ENCODE measurements at regions not wholly inside any gene's neighbourhood (a gene's known extent, or its start where the extent isn't known, plus 50 kb on each side); places are given as distances from the start of the nearest gene placed in this dataset.

DNA sequence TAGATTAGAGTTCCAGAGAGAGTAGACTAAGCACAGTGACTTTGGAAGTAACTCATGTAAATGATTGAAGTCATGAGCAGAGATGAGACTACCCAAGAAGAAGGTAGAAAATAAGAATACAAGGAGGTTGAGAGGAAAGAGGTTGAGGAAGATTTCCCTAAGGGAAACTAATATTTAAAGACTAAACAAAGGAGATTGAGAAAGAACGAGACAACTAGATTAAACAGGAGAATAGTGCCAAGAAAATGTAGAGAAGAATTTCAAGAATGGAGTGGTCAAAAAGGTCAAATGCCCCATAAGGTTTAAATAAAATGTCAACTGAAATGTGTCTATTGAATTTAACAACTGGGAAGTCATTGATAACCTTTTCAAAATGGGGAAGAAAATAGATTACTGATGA, 59.0 kb downstream of the RPS29 start:
- H3K79me2 ChIP-seq (ENCODE audit: low read depth), result no peaks in the 10 kb centered on the region
- Mint-ChIP-seq H3K27me3 (ENCODE audit: insufficient read depth, low read depth) (no peaks in the 10 kb centered on the region), H3K4me1 (peaks cover 7% of the 10 kb centered on the region), H3K4me3 (no peak overlapping the region), H3K36me3 (peaks cover 3% of the 10 kb centered on the region), H3K27ac (no peak overlapping the region), H3K9me3 (peaks cover 3% of the 10 kb centered on the region)
- no peaks in the 10 kb centered on the region for H4K20me1 ChIP-seq (ENCODE audit: low read depth)
- H3K4me1 ChIP-seq, result peaks cover 14% of the 10 kb centered on the region
- peaks cover 7% of the 10 kb centered on the region for H3F3A ChIP-seq (ENCODE audit: low read depth)
- no peak overlapping the region for H2AFZ ChIP-seq (replicated peaks)
- TF ChIP-seq EZH2 (IDR thresholded peaks at IDR 0.05), result no peak
- TF ChIP-seq CTCF (IDR thresholded peaks at IDR 0.05), result no peak
- no peak for TF ChIP-seq EZH2phosphoT487 (IDR thresholded peaks at IDR 0.05)
- H3K9ac ChIP-seq, result no peak overlapping the region
- H3K27ac ChIP-seq, result no peak overlapping the region
- no peak overlapping the region for H3K4me3 ChIP-seq
- H3K36me3 ChIP-seq, result no peaks in the 10 kb centered on the region
- H3K27me3 ChIP-seq, result no peaks in the 10 kb centered on the region
- DNase-seq (ENCODE audit: low spot score), result no peak
- H3K9me3 ChIP-seq (ENCODE audit: low read depth), result no peaks in the 10 kb centered on the region
- no peak overlapping the region for H3K4me2 ChIP-seq

DNA sequence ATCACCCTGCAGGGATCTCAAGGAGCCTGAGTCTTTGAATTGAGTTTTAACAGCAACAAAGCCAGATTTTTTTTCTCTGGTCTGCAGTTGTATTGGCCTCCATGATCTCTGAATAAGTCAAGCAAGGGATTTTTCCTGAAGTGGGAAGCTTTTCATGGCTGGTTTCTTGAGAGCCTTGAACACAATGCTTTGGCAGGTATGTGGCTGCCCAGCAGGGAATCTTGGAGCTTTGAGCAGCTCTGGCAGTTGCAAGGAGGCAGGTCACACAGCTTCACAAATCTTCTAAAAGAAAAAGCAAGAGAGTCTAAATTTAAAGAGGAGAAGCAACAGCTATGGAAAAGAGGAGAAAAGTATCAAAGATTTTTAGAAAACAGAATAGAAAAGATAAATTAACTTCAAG, 60.1 kb downstream of the RPS29 start:
- peak; percentile 55 for DNase-seq (ENCODE audit: low spot score)
- Mint-ChIP-seq H3K4me3 (no peak overlapping the region), H3K36me3 (peaks cover 3% of the 10 kb centered on the region), H3K27ac (peak overlapping the region; percentile 61), H3K4me1 (peaks cover 7% of the 10 kb centered on the region), H3K27me3 (ENCODE audit: insufficient read depth, low read depth) (no peaks in the 10 kb centered on the region), H3K9me3 (peaks cover 3% of the 10 kb centered on the region)
- H3K27me3 ChIP-seq, result no peaks in the 10 kb centered on the region
- peaks cover 14% of the 10 kb centered on the region for H3K4me1 ChIP-seq
- H3K79me2 ChIP-seq (ENCODE audit: low read depth), result no peaks in the 10 kb centered on the region
- no peaks in the 10 kb centered on the region for H3K36me3 ChIP-seq
- TF ChIP-seq EZH2 (IDR thresholded peaks at IDR 0.05) (no peak), EZH2phosphoT487 (IDR thresholded peaks at IDR 0.05) (no peak), CTCF (IDR thresholded peaks at IDR 0.05) (no peak)
- peak overlapping the region; percentile 33 for H3K4me2 ChIP-seq
- H3K9ac ChIP-seq, result no peak overlapping the region
- H3K27ac ChIP-seq, result peak overlapping the region; percentile 25
- H3K9me3 ChIP-seq (ENCODE audit: low read depth), result no peaks in the 10 kb centered on the region
- H3K4me3 ChIP-seq, result no peak overlapping the region
- peaks cover 7% of the 10 kb centered on the region for H3F3A ChIP-seq (ENCODE audit: low read depth)
- H2AFZ ChIP-seq (replicated peaks), result peak overlapping the region; percentile 19
- no peaks in the 10 kb centered on the region for H4K20me1 ChIP-seq (ENCODE audit: low read depth)

- Histone ChIP-seq H3K36me3 (no peaks in the 10 kb centered on the region), H3K4me3 (no peak overlapping the region), H2AFZ (replicated peaks) (no peak overlapping the region), H3K9ac (no peak overlapping the region), H3K9me3 (ENCODE audit: low read depth) (no peaks in the 10 kb centered on the region), H3K4me1 (no peaks in the 10 kb centered on the region), H3F3A (ENCODE audit: low read depth) (no peaks in the 10 kb centered on the region), H3K27ac (no peak overlapping the region), H4K20me1 (ENCODE audit: low read depth) (no peaks in the 10 kb centered on the region), H3K79me2 (ENCODE audit: low read depth) (no peaks in the 10 kb centered on the region), H3K27me3 (no peaks in the 10 kb centered on the region), H3K4me2 (no peak overlapping the region)
- Mint-ChIP-seq H3K4me3 (no peak overlapping the region), H3K4me1 (peaks cover 2% of the 10 kb centered on the region), H3K9me3 (no peaks in the 10 kb centered on the region), H3K27me3 (ENCODE audit: insufficient read depth, low read depth) (peaks cover 2% of the 10 kb centered on the region), H3K27ac (no peak overlapping the region), H3K36me3 (no peaks in the 10 kb centered on the region)
- TF ChIP-seq EZH2 (IDR thresholded peaks at IDR 0.05), result no peak
- no peak for TF ChIP-seq CTCF (IDR thresholded peaks at IDR 0.05)
- TF ChIP-seq EZH2phosphoT487 (IDR thresholded peaks at IDR 0.05), result no peak
- DNase-seq (ENCODE audit: low spot score), result no peak
These were observed 69.9 kb downstream of the RPS29 start for GRCh38 chr14:49516286-49516685.

All from neural progenitor cell (in vitro differentiated cells).